IgD-negative memory B cell (primary cell): ENCODE measurements at regions not wholly inside any gene's neighbourhood (a gene's known extent, or its start where the extent isn't known, plus 50 kb on each side); places are given as distances from the start of the nearest gene placed in this dataset.

Experiments used
- H3K27ac Mint-ChIP-seq, 3 donors: one replicate each; pipeline ENCODE4 v1.8.0; 2020 to 2022; ENCODE audit warnings: mild to moderate bottlenecking in 3 of 3, mixed read lengths in 3 of 3, moderate library complexity in 1 of 3
- H3K27me3 Mint-ChIP-seq: one replicate; pipeline ENCODE4 v1.8.0; 2021; ENCODE audit warnings: mixed read lengths
- H3K36me3 Mint-ChIP-seq: one replicate; pipeline ENCODE4 v1.8.0; 2020; ENCODE audit warnings: mild to moderate bottlenecking, mixed read lengths
- H3K4me1 Mint-ChIP-seq, 3 donors: one replicate each; pipeline ENCODE4 v1.8.0; 2020 to 2022; ENCODE audit warnings: mixed read lengths in 3 of 3, mild to moderate bottlenecking in 1 of 3
- H3K4me3 Mint-ChIP-seq, 4 donors: one replicate each; pipeline ENCODE4 v1.8.0; 2020 to 2022; ENCODE audit warnings: mild to moderate bottlenecking in 4 of 4, mixed read lengths in 4 of 4, moderate library complexity in 3 of 4
- H3K9me3 Mint-ChIP-seq, 3 donors: one replicate each; pipeline ENCODE4 v1.8.0; 2020 to 2021; ENCODE audit warnings: mixed read lengths in 3 of 3, mild to moderate bottlenecking in 1 of 3

DNA sequence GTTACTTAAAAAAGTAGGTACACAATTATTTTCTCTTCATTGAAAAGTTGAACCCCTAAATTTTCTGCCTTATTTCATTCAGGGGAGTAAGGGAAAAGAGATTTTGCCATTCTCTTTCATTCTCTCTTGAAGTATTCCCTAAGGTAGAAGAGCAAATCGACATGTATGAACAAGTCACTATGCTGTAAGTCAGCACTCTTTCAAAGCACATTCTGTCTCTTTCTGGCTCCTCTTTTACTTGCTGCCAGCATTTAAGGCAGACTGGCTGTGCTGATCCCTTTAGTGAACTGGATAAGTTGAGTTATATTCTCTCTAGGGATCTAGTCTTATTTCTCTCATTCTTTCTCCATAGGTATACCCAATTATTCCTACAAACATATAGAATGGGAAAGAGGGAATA lies 222.3 kb upstream of the ZWINT start:
- H3K27me3 Mint-ChIP-seq = no peaks in the 10 kb centered on the region
- no peaks in the 10 kb centered on the region for H3K36me3 Mint-ChIP-seq
- no peak overlapping the region for H3K27ac Mint-ChIP-seq
- no peak overlapping the region for H3K4me3 Mint-ChIP-seq
- no peaks in the 10 kb centered on the region for H3K9me3 Mint-ChIP-seq
- peaks cover 0 to 3% (median 0%) of the 10 kb centered on the region in 3 donors for H3K4me1 Mint-ChIP-seq

DNA sequence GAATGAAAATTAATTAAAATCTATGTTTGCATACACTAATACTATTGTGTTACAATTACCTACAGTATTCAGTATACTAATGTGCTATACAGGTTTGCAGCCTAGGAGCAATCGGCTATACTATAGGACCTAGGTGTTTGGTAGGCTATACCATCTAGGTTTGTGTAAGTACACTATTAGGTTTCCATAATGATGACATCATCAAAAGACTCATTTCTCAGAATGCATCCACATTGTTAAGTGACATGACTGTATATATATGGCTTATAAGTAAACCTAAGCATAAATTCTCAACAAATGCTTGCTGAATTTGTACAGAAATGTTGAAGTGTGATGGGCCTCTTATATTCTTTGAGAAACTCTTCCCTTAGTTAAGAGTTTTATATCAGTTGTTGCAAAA lies 206.5 kb upstream of the ZWINT start:
- Mint-ChIP-seq H3K4me1 (no peaks in the 10 kb centered on the region), H3K9me3 (peaks cover 4 to 23% (median 8%) of the 10 kb centered on the region in 3 donors), H3K36me3 (peaks cover 4% of the 10 kb centered on the region), H3K4me3 (no peak overlapping the region), H3K27ac (no peak overlapping the region), H3K27me3 (no peaks in the 10 kb centered on the region)

- H3K9me3 Mint-ChIP-seq = peaks cover 2 to 4% (median 4%) of the 10 kb centered on the region in 3 donors
- H3K27ac Mint-ChIP-seq = no peak overlapping the region
- H3K4me3 Mint-ChIP-seq = no peak overlapping the region
- no peaks in the 10 kb centered on the region for H3K36me3 Mint-ChIP-seq
- H3K27me3 Mint-ChIP-seq = no peaks in the 10 kb centered on the region
- no peaks in the 10 kb centered on the region for H3K4me1 Mint-ChIP-seq
Measured at GRCh38 chr10:56561336-56561735, 200.3 kb upstream of the ZWINT start.

GRCh38 chr10:56551037-56551436 lies 190.0 kb upstream of the ZWINT start:
- peaks cover 0 to 7% (median 0%) of the 10 kb centered on the region in 3 donors for H3K9me3 Mint-ChIP-seq
- H3K27me3 Mint-ChIP-seq = no peaks in the 10 kb centered on the region
- H3K36me3 Mint-ChIP-seq = no peaks in the 10 kb centered on the region
- no peak overlapping the region for H3K4me3 Mint-ChIP-seq
- H3K4me1 Mint-ChIP-seq = no peaks in the 10 kb centered on the region
- H3K27ac Mint-ChIP-seq = no peak overlapping the region

DNA sequence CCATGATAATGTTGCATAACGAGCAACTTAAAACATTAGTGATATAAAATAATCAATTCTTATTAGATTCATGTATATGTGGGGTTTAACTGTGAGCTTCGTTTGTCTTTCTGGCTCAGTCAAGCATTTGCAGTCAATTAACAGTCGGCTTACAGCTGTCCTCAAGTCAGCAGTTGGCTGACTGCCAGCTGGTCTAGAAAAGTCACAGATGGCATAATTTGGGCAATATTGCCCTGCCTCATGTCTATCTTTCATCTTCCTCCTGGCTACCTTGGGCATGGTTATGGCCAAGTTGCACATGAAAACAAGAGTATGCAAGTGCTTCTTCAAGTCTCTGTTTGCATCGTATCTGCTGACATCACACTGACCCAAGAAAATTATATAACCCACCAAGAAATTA lies 186.1 kb upstream of the ZWINT start:
- peaks cover 0 to 7% (median 0%) of the 10 kb centered on the region in 3 donors for H3K9me3 Mint-ChIP-seq
- no peak overlapping the region for H3K27ac Mint-ChIP-seq
- no peaks in the 10 kb centered on the region for H3K36me3 Mint-ChIP-seq
- no peaks in the 10 kb centered on the region for H3K4me1 Mint-ChIP-seq
- H3K27me3 Mint-ChIP-seq = no peaks in the 10 kb centered on the region
- H3K4me3 Mint-ChIP-seq = no peak overlapping the region

GRCh38 chr10:56537984-56538383 lies 176.9 kb upstream of the ZWINT start:
- Mint-ChIP-seq H3K9me3 (no peaks in the 10 kb centered on the region), H3K36me3 (no peaks in the 10 kb centered on the region), H3K4me1 (peaks cover 0 to 2% (median 0%) of the 10 kb centered on the region in 3 donors), H3K4me3 (no peak overlapping the region), H3K27ac (no peak overlapping the region), H3K27me3 (no peaks in the 10 kb centered on the region)

DNA sequence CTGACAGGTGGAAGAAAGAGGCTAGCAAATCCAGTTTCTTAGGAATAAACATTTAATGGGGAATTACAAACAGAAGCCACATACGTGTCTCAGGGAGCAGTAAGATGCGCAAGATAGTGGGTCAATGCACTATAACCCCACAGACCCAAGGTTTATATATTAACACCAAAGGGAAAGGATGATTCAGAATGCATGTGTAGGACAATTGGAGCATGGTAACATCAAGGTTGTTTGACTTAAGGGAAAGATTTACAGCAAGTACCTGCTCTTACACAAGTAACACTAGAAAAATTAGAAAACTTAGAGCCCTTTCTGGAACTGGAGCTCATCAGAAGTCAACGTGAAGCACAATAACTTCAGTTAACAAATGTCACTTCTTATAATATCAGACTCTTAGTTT lies 161.1 kb upstream of the ZWINT start:
- H3K9me3 Mint-ChIP-seq = peaks cover 2 to 6% (median 5%) of the 10 kb centered on the region in 3 donors
- H3K4me1 Mint-ChIP-seq = no peaks in the 10 kb centered on the region
- no peaks in the 10 kb centered on the region for H3K27me3 Mint-ChIP-seq
- peak overlapping the region in 1 of 4 donors; percentile 25 for H3K4me3 Mint-ChIP-seq
- H3K27ac Mint-ChIP-seq = no peak overlapping the region
- H3K36me3 Mint-ChIP-seq = no peaks in the 10 kb centered on the region

- Mint-ChIP-seq H3K36me3 (peaks cover 1% of the 10 kb centered on the region), H3K9me3 (no peaks in the 10 kb centered on the region), H3K4me1 (peaks cover 0 to 10% (median 2%) of the 10 kb centered on the region in 3 donors), H3K4me3 (peak overlapping the region in 1 of 4 donors; percentile 17), H3K27me3 (no peaks in the 10 kb centered on the region), H3K27ac (no peak overlapping the region)
Measured at GRCh38 chr10:56508562-56508961, 147.5 kb upstream of the ZWINT start.

DNA sequence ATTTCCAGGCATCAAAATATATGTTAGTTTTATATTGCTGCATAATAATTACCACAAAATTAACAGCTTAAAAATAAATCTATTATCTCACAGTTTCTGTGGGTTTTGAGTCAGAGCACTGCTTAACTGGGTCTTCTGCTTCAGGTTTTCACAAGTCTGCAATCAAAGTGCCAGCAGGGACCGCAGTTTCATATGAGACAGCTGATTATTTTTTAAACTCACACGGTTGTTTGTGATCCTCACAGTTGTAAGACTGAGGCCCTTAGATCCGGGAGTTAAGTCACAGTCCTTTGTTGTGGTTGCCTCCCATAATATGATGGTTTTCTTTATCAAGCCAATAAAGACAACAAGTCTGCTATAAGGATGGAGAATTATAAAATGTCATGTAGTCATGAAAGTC lies 146.0 kb upstream of the ZWINT start:
- Mint-ChIP-seq H3K27me3 (no peaks in the 10 kb centered on the region), H3K36me3 (peaks cover under 1% of the 10 kb centered on the region), H3K27ac (no peak overlapping the region), H3K9me3 (no peaks in the 10 kb centered on the region), H3K4me1 (peaks cover 0 to 12% (median 2%) of the 10 kb centered on the region in 3 donors), H3K4me3 (no peak overlapping the region)

DNA sequence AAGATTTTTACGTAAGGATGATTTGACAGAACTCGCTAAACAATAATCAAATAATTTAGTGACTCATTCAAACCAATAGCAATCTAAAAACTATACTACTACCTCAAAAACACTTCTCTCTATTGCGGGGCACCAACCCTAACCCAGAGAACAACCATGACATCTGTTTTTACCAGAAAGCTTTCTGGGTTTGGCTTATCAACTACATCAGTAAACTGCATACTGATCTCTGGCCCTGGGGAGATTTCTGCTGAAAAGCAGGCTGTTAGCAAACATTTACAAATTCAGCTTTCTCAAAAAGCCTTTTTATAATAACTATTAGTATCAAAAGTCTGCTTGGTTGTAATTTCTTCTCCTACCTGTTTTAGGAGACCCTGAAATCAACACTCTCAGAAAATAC lies 144.5 kb upstream of the ZWINT start:
- Mint-ChIP-seq H3K27me3 (no peaks in the 10 kb centered on the region), H3K9me3 (no peaks in the 10 kb centered on the region)

DNA sequence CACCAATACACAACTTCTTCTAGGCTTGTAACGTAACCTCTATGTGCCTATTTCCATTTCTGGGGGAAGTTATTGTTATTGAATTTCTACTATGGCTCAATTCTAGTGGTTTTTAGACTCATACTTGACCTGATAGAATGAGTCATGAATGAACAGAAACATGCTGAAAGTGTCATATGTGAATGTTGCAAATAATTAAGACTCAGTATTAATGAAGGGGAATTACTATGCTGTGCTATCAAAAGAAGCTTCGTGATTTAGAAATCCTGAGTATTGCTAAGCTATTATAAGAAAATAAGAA lies 135.1 kb upstream of the ZWINT start:
- Mint-ChIP-seq H3K4me3 (no peak overlapping the region), H3K36me3 (no peaks in the 10 kb centered on the region), H3K9me3 (peaks cover 0 to 3% (median 0%) of the 10 kb centered on the region in 3 donors), H3K4me1 (no peaks in the 10 kb centered on the region), H3K27me3 (no peaks in the 10 kb centered on the region), H3K27ac (no peak overlapping the region)

More for the DNA sequence above, 144.5 kb upstream of the ZWINT start:
- H3K36me3 Mint-ChIP-seq = no peaks in the 10 kb centered on the region
- H3K27ac Mint-ChIP-seq = no peak overlapping the region
- H3K4me1 Mint-ChIP-seq = peaks cover 0 to 12% (median 2%) of the 10 kb centered on the region in 3 donors
- no peak overlapping the region for H3K4me3 Mint-ChIP-seq

DNA sequence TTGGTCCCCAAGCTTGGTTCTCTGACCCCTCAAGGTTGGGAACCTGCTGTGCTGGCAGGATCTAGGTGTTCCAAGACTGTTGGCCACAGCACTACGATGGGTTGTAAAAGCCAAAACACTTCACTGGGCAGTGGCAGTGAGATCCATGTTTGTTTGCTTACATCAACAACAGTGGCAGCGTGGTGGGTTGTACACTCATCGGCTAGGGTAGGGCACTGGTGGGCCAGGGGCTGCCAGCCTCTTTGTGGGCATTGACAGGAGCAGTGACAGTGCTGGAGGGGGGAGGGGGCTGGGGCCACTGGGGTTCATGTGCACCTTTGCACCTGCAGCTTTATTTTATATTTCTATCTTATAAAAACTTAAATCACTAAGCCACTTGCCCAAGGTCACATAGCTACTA lies 126.7 kb upstream of the ZWINT start:
- Mint-ChIP-seq H3K27me3 (no peaks in the 10 kb centered on the region), H3K9me3 (peaks cover 2 to 7% (median 3%) of the 10 kb centered on the region in 3 donors), H3K4me1 (no peaks in the 10 kb centered on the region), H3K27ac (no peak overlapping the region), H3K4me3 (no peak overlapping the region), H3K36me3 (no peaks in the 10 kb centered on the region)

DNA sequence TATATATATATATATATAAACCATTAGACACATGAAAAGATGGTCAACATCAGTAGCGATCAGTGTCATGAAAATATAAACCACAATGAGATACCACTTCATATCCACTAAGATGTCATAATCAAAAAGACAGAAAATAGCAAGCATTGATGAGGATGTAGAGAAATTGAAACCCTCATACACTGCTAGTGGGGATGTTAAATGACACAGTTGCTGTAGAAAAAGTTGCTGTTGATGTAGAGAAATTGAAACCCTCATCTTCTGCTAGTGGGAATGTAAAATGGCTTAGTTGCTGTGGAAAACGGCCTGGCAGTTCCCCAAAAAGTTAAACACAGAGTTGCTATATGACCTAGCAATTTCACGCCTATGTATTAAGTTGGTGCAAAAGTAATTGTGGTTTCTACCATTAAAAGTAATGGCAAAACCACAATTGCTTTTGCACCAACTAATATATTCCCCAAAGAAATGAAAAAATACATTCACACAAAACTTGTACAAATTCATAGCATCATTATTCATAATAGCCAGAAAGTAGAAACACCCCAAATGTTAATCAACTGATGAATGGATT lies 120.5 kb upstream of the ZWINT start:
- Mint-ChIP-seq H3K9me3 (peaks cover 0 to 3% (median 0%) of the 10 kb centered on the region in 3 donors), H3K4me1 (no peaks in the 10 kb centered on the region), H3K36me3 (peaks cover 2% of the 10 kb centered on the region), H3K27me3 (no peaks in the 10 kb centered on the region), H3K4me3 (no peak overlapping the region), H3K27ac (no peak overlapping the region)

- H3K27ac Mint-ChIP-seq = no peak overlapping the region
- H3K36me3 Mint-ChIP-seq = no peaks in the 10 kb centered on the region
- H3K4me3 Mint-ChIP-seq = no peak overlapping the region
- peaks cover 0 to 1% (median 0%) of the 10 kb centered on the region in 3 donors for H3K9me3 Mint-ChIP-seq
- peaks cover 2 to 5% (median 2%) of the 10 kb centered on the region in 3 donors for H3K4me1 Mint-ChIP-seq
- H3K27me3 Mint-ChIP-seq = no peaks in the 10 kb centered on the region
Measured at GRCh38 chr10:56472978-56473377, 111.9 kb upstream of the ZWINT start.

DNA sequence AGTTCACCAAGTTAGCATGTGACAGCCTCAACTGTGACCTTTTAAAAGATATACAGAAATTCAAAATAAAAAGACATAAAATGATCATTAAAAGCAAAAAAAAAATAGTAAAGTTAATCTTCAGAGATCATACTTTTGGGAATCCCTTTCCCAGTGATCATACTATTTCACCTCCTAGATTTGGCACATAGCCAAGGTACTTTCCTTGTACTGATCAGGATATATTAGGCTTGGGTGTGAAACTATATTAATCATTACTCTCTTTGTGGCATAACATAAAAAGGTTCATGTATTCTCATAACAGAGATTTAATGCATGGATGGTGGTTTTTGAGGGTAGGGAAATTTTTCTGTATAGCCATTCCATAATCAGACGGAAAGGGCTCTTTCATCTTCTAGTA lies 109.6 kb upstream of the ZWINT start:
- peaks cover 0 to 1% (median 0%) of the 10 kb centered on the region in 3 donors for H3K9me3 Mint-ChIP-seq
- H3K4me1 Mint-ChIP-seq = peaks cover 2 to 5% (median 2%) of the 10 kb centered on the region in 3 donors
- H3K4me3 Mint-ChIP-seq = no peak overlapping the region
- no peaks in the 10 kb centered on the region for H3K27me3 Mint-ChIP-seq
- no peak overlapping the region for H3K27ac Mint-ChIP-seq
- no peaks in the 10 kb centered on the region for H3K36me3 Mint-ChIP-seq

- Mint-ChIP-seq H3K9me3 (peaks cover 0 to 1% (median 0%) of the 10 kb centered on the region in 3 donors), H3K36me3 (no peaks in the 10 kb centered on the region), H3K4me3 (no peak overlapping the region), H3K4me1 (peaks cover 2 to 5% (median 2%) of the 10 kb centered on the region in 3 donors), H3K27ac (no peak overlapping the region), H3K27me3 (no peaks in the 10 kb centered on the region)
Measured at GRCh38 chr10:56469482-56469881, 108.4 kb upstream of the ZWINT start.
